DMS153 treated with DMSO at 0.1 percent for 48 hours (cell line): ENCODE measurements at regions not wholly inside any gene's neighbourhood (a gene's known extent, or its start where the extent isn't known, plus 50 kb on each side); places are given as distances from the start of the nearest gene placed in this dataset.

ENCODE experiments used
- DNase-seq: peaks from one replicate; lab custom pipeline; 2025; ENCODE audit not compliant: unreplicated experiment; lab: John Stamatoyannopoulos, UW

DNA sequence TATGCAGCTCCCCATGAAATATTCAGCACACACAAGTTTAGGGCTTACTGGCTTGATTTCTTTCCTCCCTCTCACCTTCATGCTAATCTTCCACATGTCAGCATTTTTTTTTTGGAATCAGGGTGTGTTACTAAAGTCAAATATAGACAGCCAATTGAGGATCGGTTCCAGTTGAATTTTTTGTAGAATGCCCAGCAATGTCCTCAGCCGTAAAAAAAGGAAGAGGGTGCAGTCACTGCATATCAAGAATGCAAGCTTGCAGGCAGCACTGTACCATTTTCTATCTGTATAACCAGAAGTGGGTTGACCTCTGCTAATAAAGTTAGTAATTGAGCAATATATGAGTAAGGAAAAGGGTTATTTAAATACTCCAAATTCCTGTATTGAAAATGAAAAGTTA lies 51.4 kb upstream of the CHMP2B start:
- no peak for DNase-seq

DNA sequence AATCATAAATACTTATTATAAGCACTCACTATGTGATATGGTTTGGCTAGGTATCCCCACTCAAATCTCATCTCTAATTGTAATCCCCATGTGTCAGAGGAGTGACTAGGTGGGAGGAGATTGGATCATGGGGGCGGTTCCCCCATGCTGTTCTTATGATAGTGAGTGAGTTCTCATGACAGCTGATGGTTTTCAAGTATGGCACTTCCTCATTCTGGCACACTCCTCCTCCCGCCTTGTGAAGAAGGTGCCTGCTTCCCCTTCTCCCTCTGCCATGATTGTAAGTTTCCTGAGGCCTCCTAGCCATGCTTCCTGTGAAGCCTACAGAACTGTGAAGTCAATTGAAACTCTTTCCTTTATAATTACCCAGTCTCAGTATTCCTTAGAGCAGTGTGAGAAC lies 53.3 kb upstream of the CHMP2B start:
- DNase-seq, result no peak

GRCh38 chr3:87173071-87173470 lies 54.0 kb upstream of the CHMP2B start:
- DNase-seq, result no peak

DNA sequence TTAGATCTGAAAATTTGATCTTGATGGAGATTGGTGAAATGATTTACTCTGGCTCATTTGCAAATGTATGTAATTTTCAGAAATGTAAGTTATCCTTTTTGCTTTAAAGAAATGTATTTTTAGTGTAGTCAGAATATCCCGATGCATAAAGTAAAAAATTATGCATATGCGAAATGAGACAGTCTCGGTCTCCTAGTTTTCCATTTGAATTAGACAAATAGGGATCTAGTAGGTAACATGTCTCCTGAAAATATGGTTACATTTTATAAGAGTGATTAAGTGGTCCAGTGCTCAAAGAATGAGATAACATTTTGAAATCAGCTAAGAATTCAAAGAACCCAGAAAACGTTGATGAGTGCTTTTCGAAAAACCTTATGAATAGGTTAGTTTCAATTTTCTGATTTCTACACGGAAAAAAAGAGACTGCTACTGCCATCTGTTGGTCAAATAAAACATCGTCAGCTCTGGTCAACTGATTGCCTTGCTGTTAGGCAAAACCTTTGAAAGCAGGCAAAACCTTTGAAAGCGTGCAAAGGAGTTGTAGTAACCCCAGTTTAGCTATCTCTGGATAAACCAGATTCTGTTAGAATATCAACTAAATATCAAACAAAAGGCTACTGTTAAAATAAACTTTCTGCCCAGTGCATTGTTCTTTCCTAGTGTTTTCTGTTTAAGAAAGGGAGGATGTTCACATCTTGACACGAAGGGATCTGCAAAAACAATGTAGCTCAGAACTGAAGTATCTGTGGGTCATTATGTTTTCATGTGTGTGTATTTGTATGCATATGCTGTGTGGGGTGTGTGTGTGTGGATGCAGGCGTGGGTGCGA lies 59.3 kb upstream of the CHMP2B start:
- DNase-seq, result peak; percentile 31

DNA sequence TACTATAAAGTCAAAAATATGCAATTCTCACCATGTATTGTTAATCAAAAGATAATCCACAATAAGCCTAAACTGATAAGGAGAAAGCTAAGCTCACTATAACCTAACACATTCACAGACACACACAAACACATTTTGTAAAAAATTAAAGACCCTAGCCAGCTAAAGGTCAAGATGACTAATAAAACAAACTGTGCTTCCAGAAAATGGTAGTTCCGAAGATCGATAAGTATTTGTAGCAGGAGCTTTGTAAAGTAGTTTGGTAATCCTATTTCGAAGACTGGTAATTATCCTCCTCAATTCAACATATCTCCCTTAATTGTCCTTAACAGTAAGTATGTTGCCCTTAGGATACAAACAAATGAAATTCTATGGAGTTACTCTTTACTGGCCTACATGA lies 62.9 kb upstream of the CHMP2B start:
- DNase-seq, result no peak

DNA sequence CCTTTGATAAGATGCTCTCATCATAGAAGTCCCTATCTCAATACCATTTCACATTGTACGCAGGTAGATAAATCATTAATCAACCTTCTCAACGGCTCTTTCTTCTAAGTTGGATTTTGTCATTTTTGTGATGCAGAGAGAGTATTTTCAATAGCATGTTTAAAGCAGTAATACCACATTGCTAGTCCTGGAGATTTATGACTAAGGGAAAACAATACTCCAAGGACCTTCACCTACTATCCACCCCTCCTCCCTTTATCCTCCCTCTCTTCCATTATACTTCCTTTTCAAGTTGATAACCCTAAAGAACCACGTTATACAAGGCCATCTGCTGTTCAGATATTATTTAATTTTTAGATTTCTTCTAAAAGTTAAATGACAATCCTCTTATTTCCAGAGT lies 65.3 kb upstream of the CHMP2B start:
- no peak for DNase-seq

GRCh38 chr3:87161417-87161816 lies 65.7 kb upstream of the CHMP2B start:
- DNase-seq, result no peak

- no peak for DNase-seq
Measured at GRCh38 chr3:87161013-87161412, 66.1 kb upstream of the CHMP2B start.

- no peak for DNase-seq
Measured at GRCh38 chr3:87158823-87159222, 68.3 kb upstream of the CHMP2B start.

GRCh38 chr3:87148020-87148419 lies 79.1 kb upstream of the CHMP2B start:
- DNase-seq, result no peak

- no peak for DNase-seq
Measured at GRCh38 chr3:87147562-87147961, 79.5 kb upstream of the CHMP2B start.

DNA sequence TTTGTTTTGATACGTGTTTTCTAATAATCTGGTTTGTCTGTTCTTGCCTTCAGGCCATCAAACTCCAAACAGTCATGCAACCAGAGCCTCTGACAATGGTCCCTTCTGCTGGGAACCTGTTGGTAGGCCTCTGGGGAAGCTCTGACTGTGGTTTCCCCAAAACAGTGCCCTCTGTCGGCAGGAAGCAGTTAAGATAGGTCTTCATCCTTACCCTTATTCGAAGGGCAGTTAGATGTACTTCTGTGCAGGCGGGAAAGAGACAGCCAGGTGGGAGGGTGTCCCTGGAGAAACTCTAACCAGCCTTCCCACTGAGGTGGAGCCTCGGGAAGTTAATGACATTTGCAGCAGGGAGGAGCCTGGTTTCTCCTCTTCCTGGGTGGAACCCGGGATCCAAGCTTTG lies 81.6 kb upstream of the CHMP2B start:
- peak; percentile 5 for DNase-seq

- no peak for DNase-seq
Measured at GRCh38 chr3:87136066-87136596, 91.0 kb upstream of the CHMP2B start.

DNA sequence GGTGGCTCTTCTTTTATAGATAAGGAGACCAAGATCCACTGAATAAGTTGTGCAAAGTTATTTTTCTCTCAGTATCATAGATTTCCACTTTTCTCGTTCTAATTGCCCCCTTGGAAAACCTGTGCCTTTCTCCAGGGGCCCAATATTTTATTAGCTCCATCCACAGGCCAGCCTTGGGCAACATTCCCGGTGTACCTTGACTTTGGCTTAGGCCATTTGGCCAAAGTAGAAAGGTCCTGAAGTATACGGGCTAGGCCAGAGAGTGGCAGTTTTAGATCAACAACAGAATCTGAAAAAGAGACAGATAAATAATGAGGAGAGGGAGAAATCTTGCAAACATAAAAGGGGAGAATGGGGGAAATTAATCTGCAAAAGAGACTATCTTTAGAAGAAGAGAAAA lies 91.7 kb upstream of the CHMP2B start:
- no peak for DNase-seq

DNA sequence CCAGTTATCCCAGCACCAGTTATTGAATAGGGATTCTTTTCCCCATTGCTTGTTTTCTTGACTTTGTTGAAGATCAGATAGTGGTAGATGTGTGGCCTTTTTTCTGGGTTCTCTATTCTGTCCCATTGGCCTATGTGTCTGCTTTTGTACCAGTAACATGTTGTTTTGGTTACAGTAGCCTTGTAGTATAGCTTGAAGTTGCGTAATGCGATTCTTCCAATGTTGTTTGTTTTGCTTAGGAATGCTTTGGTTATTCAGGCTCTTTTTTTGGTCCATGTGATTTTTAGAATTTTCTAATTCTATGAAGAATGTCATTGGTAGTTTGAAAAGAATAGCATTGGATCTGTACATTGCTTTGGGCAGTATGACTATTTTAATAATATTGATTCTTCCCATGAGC lies 94.3 kb upstream of the CHMP2B start:
- no peak for DNase-seq

GRCh38 chr3:87128006-87128405 lies 99.1 kb upstream of the CHMP2B start:
- no peak for DNase-seq

- DNase-seq, result no peak
Measured at GRCh38 chr3:87127281-87127680, 99.8 kb upstream of the CHMP2B start.

- DNase-seq, result no peak
Measured at GRCh38 chr3:87126321-87126720, 100.8 kb upstream of the CHMP2B start.

DNA sequence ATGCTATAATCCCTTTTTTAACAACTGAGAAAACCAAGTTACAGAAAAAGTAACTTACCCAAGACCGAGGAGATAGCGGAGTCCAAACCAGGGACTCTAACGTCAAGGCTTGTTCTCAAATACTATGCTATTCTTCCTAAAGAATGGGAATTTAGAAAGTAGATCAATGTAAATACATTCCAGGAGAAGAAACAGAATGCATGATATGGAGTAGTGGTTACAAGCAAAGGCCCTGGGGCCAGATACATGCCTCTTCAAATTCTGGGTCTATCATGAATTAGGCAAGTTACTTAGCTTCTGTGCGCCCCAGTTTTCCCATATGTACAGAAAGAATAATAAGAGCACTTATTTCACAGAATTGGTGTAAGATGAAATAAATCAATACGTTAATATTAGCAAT lies 102.0 kb upstream of the CHMP2B start:
- no peak for DNase-seq

DNA sequence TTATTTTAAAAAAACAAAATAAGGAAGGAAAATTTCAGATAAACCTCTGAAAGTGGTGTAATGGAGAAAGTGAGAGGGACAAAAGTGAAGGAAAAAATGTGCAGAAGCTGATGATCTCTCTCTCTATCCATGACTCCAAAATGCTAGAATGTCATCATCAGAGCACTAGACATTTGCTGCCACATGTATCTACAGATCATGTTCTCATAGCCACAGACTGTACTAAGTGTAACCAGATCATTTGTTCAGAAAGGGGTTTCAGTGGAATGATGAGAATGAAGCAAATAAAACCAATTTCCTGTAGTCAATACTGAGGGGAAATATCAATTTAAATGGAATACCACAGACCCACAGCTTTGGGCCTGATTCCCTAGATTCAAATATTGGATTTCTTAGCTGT lies 104.3 kb upstream of the CHMP2B start:
- DNase-seq, result no peak

DNA sequence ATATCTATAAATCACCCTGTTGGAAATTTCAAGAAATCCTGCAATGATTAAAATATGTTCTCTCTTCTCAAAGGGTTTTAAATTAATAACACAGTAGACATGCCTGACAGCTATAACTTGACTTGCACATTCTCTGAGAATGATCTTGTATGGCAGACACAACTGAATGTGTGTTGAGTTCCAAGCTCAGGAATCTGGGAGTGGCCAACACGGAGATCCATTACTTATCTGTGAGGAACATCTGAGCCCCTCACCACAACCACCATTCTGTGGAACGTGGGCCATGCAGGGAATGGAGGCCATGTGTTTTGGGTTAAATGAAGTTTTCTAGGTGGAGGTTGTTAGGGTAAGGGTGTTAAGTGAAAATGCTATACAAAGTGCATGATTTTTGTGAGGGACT lies 105.3 kb upstream of the CHMP2B start:
- DNase-seq, result no peak

DNA sequence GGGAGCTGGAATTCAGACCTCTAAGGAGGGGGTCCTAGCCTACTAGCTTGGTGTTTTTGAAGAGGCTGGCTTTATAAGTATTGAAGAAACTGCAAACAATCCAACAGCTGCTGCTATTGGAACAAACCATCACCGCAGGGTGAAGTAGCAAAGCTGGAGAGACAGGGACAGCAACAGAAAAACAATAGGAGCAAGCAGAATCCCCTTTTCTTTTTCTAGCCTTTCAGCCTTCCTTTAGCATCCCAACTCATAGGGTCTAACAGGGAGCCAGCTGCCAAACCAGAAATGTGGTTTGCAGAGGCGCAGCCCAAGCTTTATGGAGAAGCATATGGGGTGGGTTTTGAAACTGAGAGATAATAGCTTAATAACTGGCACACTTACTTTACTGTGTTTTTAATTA lies 106.2 kb upstream of the CHMP2B start:
- DNase-seq, result no peak

- DNase-seq, result no peak
Measured at GRCh38 chr3:87120236-87120635, 106.9 kb upstream of the CHMP2B start.
